ENCODE measurements at regions not wholly inside any gene's neighbourhood (a gene's known extent, or its start where the extent isn't known, plus 50 kb on each side); places are given as distances from the start of the nearest gene placed in this dataset.
A peak's percentile ranks its signal among the peaks of the same experiment; 100 is the strongest.

- Histone ChIP-seq H3K4me3 (ENCODE audit: insufficient read depth, low read depth, low read length) (no peak overlapping the region), H3K36me3 (replicated peaks; ENCODE audit: control insufficient read depth, insufficient read depth, low read length) (no peaks in the 10 kb centered on the region), H3K27me3 (ENCODE audit: control insufficient read depth, insufficient read depth, low read length) (no peaks in the 10 kb centered on the region)
- no peak for DNase-seq
Measured at GRCh38 chr20:6909608-6910007, 142.1 kb downstream of the BMP2 start.

- no peaks in the 10 kb centered on the region for H3K36me3 ChIP-seq (replicated peaks; ENCODE audit: control insufficient read depth, insufficient read depth, low read length)
- DNase-seq, result no peak
- no peak overlapping the region for H3K4me3 ChIP-seq (ENCODE audit: insufficient read depth, low read depth, low read length)
- H3K27me3 ChIP-seq (ENCODE audit: control insufficient read depth, insufficient read depth, low read length), result no peaks in the 10 kb centered on the region
Measured at GRCh38 chr20:6914986-6915385, 147.5 kb downstream of the BMP2 start.

- no peak overlapping the region for H3K4me3 ChIP-seq (ENCODE audit: insufficient read depth, low read depth, low read length)
- no peaks in the 10 kb centered on the region for H3K27me3 ChIP-seq (ENCODE audit: control insufficient read depth, insufficient read depth, low read length)
- H3K36me3 ChIP-seq (replicated peaks; ENCODE audit: control insufficient read depth, insufficient read depth, low read length), result no peaks in the 10 kb centered on the region
- DNase-seq, result no peak
Measured at GRCh38 chr20:6916938-6917337, 149.5 kb downstream of the BMP2 start.

- Histone ChIP-seq H3K36me3 (replicated peaks; ENCODE audit: control insufficient read depth, insufficient read depth, low read length) (no peaks in the 10 kb centered on the region), H3K4me3 (ENCODE audit: insufficient read depth, low read depth, low read length) (no peak overlapping the region), H3K27me3 (ENCODE audit: control insufficient read depth, insufficient read depth, low read length) (no peaks in the 10 kb centered on the region)
- no peak for DNase-seq
Measured at GRCh38 chr20:6919792-6920468, 152.4 kb downstream of the BMP2 start.

- Histone ChIP-seq H3K36me3 (replicated peaks; ENCODE audit: control insufficient read depth, insufficient read depth, low read length) (no peaks in the 10 kb centered on the region), H3K4me3 (ENCODE audit: insufficient read depth, low read depth, low read length) (no peak overlapping the region), H3K27me3 (ENCODE audit: control insufficient read depth, insufficient read depth, low read length) (no peaks in the 10 kb centered on the region)
- DNase-seq, result no peak
Measured at GRCh38 chr20:6920991-6921613, 153.6 kb downstream of the BMP2 start.

- Histone ChIP-seq H3K27me3 (ENCODE audit: control insufficient read depth, insufficient read depth, low read length) (no peaks in the 10 kb centered on the region), H3K36me3 (replicated peaks; ENCODE audit: control insufficient read depth, insufficient read depth, low read length) (no peaks in the 10 kb centered on the region), H3K4me3 (ENCODE audit: insufficient read depth, low read depth, low read length) (no peak overlapping the region)
- no peak for DNase-seq
Measured at GRCh38 chr20:6921717-6922386, 154.4 kb downstream of the BMP2 start.

- H3K27me3 ChIP-seq (ENCODE audit: control insufficient read depth, insufficient read depth, low read length), result no peaks in the 10 kb centered on the region
- no peaks in the 10 kb centered on the region for H3K36me3 ChIP-seq (replicated peaks; ENCODE audit: control insufficient read depth, insufficient read depth, low read length)
- DNase-seq, result no peak
- H3K4me3 ChIP-seq (ENCODE audit: insufficient read depth, low read depth, low read length), result no peak overlapping the region
Measured at GRCh38 chr20:6924681-6925080, 157.2 kb downstream of the BMP2 start.

- Histone ChIP-seq H3K36me3 (replicated peaks; ENCODE audit: control insufficient read depth, insufficient read depth, low read length) (no peaks in the 10 kb centered on the region), H3K4me3 (ENCODE audit: insufficient read depth, low read depth, low read length) (no peak overlapping the region), H3K27me3 (ENCODE audit: control insufficient read depth, insufficient read depth, low read length) (no peaks in the 10 kb centered on the region)
- no peak for DNase-seq
Measured at GRCh38 chr20:6925744-6926278, 158.3 kb downstream of the BMP2 start.

- no peaks in the 10 kb centered on the region for H3K27me3 ChIP-seq (ENCODE audit: control insufficient read depth, insufficient read depth, low read length)
- DNase-seq, result peak; percentile 37
- no peaks in the 10 kb centered on the region for H3K36me3 ChIP-seq (replicated peaks; ENCODE audit: control insufficient read depth, insufficient read depth, low read length)
- no peak overlapping the region for H3K4me3 ChIP-seq (ENCODE audit: insufficient read depth, low read depth, low read length)
Measured at GRCh38 chr20:6940048-6940447, 172.6 kb downstream of the BMP2 start.

GRCh38 chr20:6940876-6941275, 173.4 kb downstream of the BMP2 start:
- Histone ChIP-seq H3K4me3 (ENCODE audit: insufficient read depth, low read depth, low read length) (no peak overlapping the region), H3K27me3 (ENCODE audit: control insufficient read depth, insufficient read depth, low read length) (no peaks in the 10 kb centered on the region), H3K36me3 (replicated peaks; ENCODE audit: control insufficient read depth, insufficient read depth, low read length) (no peaks in the 10 kb centered on the region)
- DNase-seq, result no peak

- Histone ChIP-seq H3K36me3 (replicated peaks; ENCODE audit: control insufficient read depth, insufficient read depth, low read length) (no peaks in the 10 kb centered on the region), H3K27me3 (ENCODE audit: control insufficient read depth, insufficient read depth, low read length) (no peaks in the 10 kb centered on the region), H3K4me3 (ENCODE audit: insufficient read depth, low read depth, low read length) (no peak overlapping the region)
- no peak for DNase-seq
Measured at GRCh38 chr20:6941571-6941970, 174.1 kb downstream of the BMP2 start.

GRCh38 chr20:6942266-6942665, 174.8 kb downstream of the BMP2 start:
- no peak for DNase-seq
- H3K4me3 ChIP-seq (ENCODE audit: insufficient read depth, low read depth, low read length), result no peak overlapping the region
- H3K27me3 ChIP-seq (ENCODE audit: control insufficient read depth, insufficient read depth, low read length), result no peaks in the 10 kb centered on the region
- no peaks in the 10 kb centered on the region for H3K36me3 ChIP-seq (replicated peaks; ENCODE audit: control insufficient read depth, insufficient read depth, low read length)

GRCh38 chr20:6944292-6944691, 176.8 kb downstream of the BMP2 start:
- Histone ChIP-seq H3K27me3 (ENCODE audit: control insufficient read depth, insufficient read depth, low read length) (no peaks in the 10 kb centered on the region), H3K36me3 (replicated peaks; ENCODE audit: control insufficient read depth, insufficient read depth, low read length) (no peaks in the 10 kb centered on the region), H3K4me3 (ENCODE audit: insufficient read depth, low read depth, low read length) (no peak overlapping the region)
- no peak for DNase-seq

GRCh38 chr20:6953611-6954010, 186.1 kb downstream of the BMP2 start:
- no peaks in the 10 kb centered on the region for H3K36me3 ChIP-seq (replicated peaks; ENCODE audit: control insufficient read depth, insufficient read depth, low read length)
- H3K27me3 ChIP-seq (ENCODE audit: control insufficient read depth, insufficient read depth, low read length), result no peaks in the 10 kb centered on the region
- no peak for DNase-seq
- no peak overlapping the region for H3K4me3 ChIP-seq (ENCODE audit: insufficient read depth, low read depth, low read length)

GRCh38 chr20:6954219-6954618, 186.7 kb downstream of the BMP2 start:
- DNase-seq, result no peak
- no peaks in the 10 kb centered on the region for H3K27me3 ChIP-seq (ENCODE audit: control insufficient read depth, insufficient read depth, low read length)
- H3K4me3 ChIP-seq (ENCODE audit: insufficient read depth, low read depth, low read length), result no peak overlapping the region
- H3K36me3 ChIP-seq (replicated peaks; ENCODE audit: control insufficient read depth, insufficient read depth, low read length), result no peaks in the 10 kb centered on the region

Measured in H7 (cell line).